B cell (primary cell): ENCODE measurements at regions not wholly inside any gene's neighbourhood (a gene's known extent, or its start where the extent isn't known, plus 50 kb on each side); places are given as distances from the start of the nearest gene placed in this dataset.

Experiments
- ATAC-seq: fragments of 200-7000 bp; cut with Tn5 transposase; one replicate; pipeline ENCODE4 v1.10.0; 2021; ENCODE audit warnings: low read depth, mild to moderate bottlenecking, moderate number of reproducible peaks, moderate library complexity
- CTCF ChIA-PET: fragments of 350-600 bp; sonication (Branson Sonifier 250); formaldehyde crosslinking; loops from one replicate; lab custom pipeline; 2021; ENCODE audit warnings: antibody characterized with exemption, inconsistent platforms; lab: Charles Lee
- POLR2A ChIA-PET: fragments of 350-600 bp; sonication (Branson Sonifier 250); formaldehyde crosslinking; loops from one replicate; lab custom pipeline; 2021; ENCODE audit warnings: antibody characterized with exemption; lab: Charles Lee
- DNase-seq: peaks from one replicate; pipeline ENCODE4 v3.0.0; 2013
- H2AFZ ChIP-seq: 2 replicates; pipeline ENCODE4 v1.6.1; 2012; ENCODE audit warnings: mild to moderate bottlenecking, low read depth, low read length; ENCODE audit not compliant: insufficient read depth, poor library complexity, severe bottlenecking
- H3K27ac ChIP-seq, 2 donors: 1 replicate in 1 of 2; 2 replicates in 1 of 2; pipeline ENCODE4 v1.5.1; 2012 to 2013; ENCODE audit warnings: low read length in 2 of 2, mild to moderate bottlenecking in 2 of 2, moderate library complexity in 1 of 2
- H3K27me3 ChIP-seq, 4 experiments: fragments of 200-600 bp in 1 of 4; sonication (generic) in 1 of 4; replicated peaks in 1 of 4; 1 replicate in 2 of 4; 2 replicates in 2 of 4; pipeline versions ENCODE4 v1.6.1 to v1.7.0; 2013 to 2016; ENCODE audit warnings: low read length in 3 of 4, mild to moderate bottlenecking in 2 of 4, mixed read lengths in 1 of 4, moderate library complexity in 1 of 4; ENCODE audit not compliant: insufficient read depth in 4 of 4, control insufficient read depth in 3 of 4; ENCODE audit errors: control extremely low read depth in 1 of 4
- H3K36me3 ChIP-seq, 2 experiments: replicated peaks in 1 of 2; 1 replicate in 1 of 2; 2 replicates in 1 of 2; pipeline versions ENCODE4 v1.6.1 to v1.7.1; 2013; ENCODE audit warnings: low read length in 1 of 2; ENCODE audit not compliant: insufficient read depth in 2 of 2, control insufficient read depth in 1 of 2; ENCODE audit errors: control extremely low read depth in 1 of 2, extremely low read depth in 1 of 2
- H3K4me1 ChIP-seq, 2 donors: fragments of 200-600 bp in 1 of 2; sonication (generic) in 1 of 2; 1 replicate in 1 of 2; 2 replicates in 1 of 2; pipeline versions ENCODE4 v1.5.1 to v1.6.1; 2013 to 2017; ENCODE audit warnings: low read length in 2 of 2; ENCODE audit not compliant: control insufficient read depth in 2 of 2, insufficient read depth in 2 of 2
- H3K4me2 ChIP-seq: replicated peaks from 2 replicates; pipeline ENCODE3; 2012; ENCODE audit warnings: mild to moderate bottlenecking, low read depth, low read length; ENCODE audit not compliant: poor library complexity, severe bottlenecking
- H3K4me3 ChIP-seq, 5 experiments: fragments of 200-600 bp in 1 of 5; sonication (generic) in 1 of 5; 1 replicate in 3 of 5; 2 replicates in 2 of 5; pipeline versions ENCODE4 v1.5.1 to v1.7.0; 2011 to 2016; ENCODE audit warnings: low read length in 4 of 5, mild to moderate bottlenecking in 4 of 5, low read depth in 2 of 5, control low read depth in 1 of 5, moderate library complexity in 1 of 5; ENCODE audit not compliant: insufficient read depth in 1 of 5; ENCODE audit errors: control extremely low read depth in 1 of 5, extremely low read depth in 1 of 5
- H3K79me2 ChIP-seq: fragments of 200-600 bp; sonication (generic); one replicate; pipeline ENCODE4 v1.6.0; 2016; ENCODE audit warnings: low read length; ENCODE audit not compliant: control insufficient read depth, insufficient read depth
- H3K9ac ChIP-seq: fragments of 200-600 bp; sonication (generic); 2 replicates; pipeline ENCODE4 v1.6.1; 2017; ENCODE audit warnings: mild to moderate bottlenecking, low read length, moderate library complexity
- H3K9me3 ChIP-seq, 3 donors: one replicate each; pipeline versions ENCODE4 v1.6.1 to v1.7.1; 2013; ENCODE audit warnings: low read length in 2 of 3; ENCODE audit not compliant: control insufficient read depth in 2 of 3, insufficient read depth in 1 of 3; ENCODE audit errors: control extremely low read depth in 1 of 3
- H4K20me1 ChIP-seq: 2 replicates; pipeline ENCODE4 v1.6.0; 2012; ENCODE audit warnings: mild to moderate bottlenecking, low read length; ENCODE audit not compliant: insufficient read depth, control insufficient read depth, poor library complexity, severe bottlenecking
- H3K27ac Mint-ChIP-seq: one replicate; pipeline ENCODE4 v1.8.0; 2021; ENCODE audit warnings: mixed read lengths
- H3K27me3 Mint-ChIP-seq: one replicate; pipeline ENCODE4 v1.8.0; 2021; ENCODE audit warnings: mixed read lengths
- H3K4me1 Mint-ChIP-seq: one replicate; pipeline ENCODE4 v1.8.0; 2021; ENCODE audit warnings: mixed read lengths
- H3K4me3 Mint-ChIP-seq: one replicate; pipeline ENCODE4 v1.8.0; 2021; ENCODE audit warnings: mixed read lengths
- H3K9me3 Mint-ChIP-seq: one replicate; pipeline ENCODE4 v1.8.0; 2022; ENCODE audit warnings: mixed read lengths; ENCODE audit not compliant: insufficient read depth
- CTCF ChIP-seq: fragments of 200-600 bp; IDR thresholded peaks from one replicate; pipeline ENCODE4 v1.8.0; 2022; ENCODE audit warnings: antibody characterized with exemption, mild to moderate bottlenecking
- EZH2 ChIP-seq: IDR thresholded peaks from 2 replicates; pipeline ENCODE4 v1.6.1; 2012; ENCODE audit warnings: borderline replicate concordance, low read depth, mild to moderate bottlenecking, moderate library complexity, low read length; ENCODE audit not compliant: insufficient read depth, poor library complexity, severe bottlenecking
- WGBS: methylation state at CpG from one replicate; pipeline ENCODE4 v1.1.5; 2013; ENCODE audit warnings: missing lambda C conversion rate; ENCODE audit not compliant: insufficient coverage; 5-methylcytosine and 5-hydroxymethylcytosine counted together
- intact Hi-C: fragments of 100-400 bp; cut with micrococcal nuclease; formaldehyde crosslinking; loops from one replicate; pipeline ENCODE4 v1.10.0; 2022

- no peak for TF ChIP-seq CTCF
- TF ChIP-seq EZH2, result no peak
- Histone ChIP-seq H3K4me2 (no peak overlapping the region), H3K4me3 (no peak overlapping the region), H3K27me3 (no peaks in the 10 kb centered on the region), H3K4me1 (no peaks in the 10 kb centered on the region), H3K27ac (no peak overlapping the region), H3K36me3 (no peaks in the 10 kb centered on the region), H2AFZ (no peak overlapping the region), H3K79me2 (no peaks in the 10 kb centered on the region), H4K20me1 (no peaks in the 10 kb centered on the region), H3K9me3 (peaks cover 0 to 2% (median 0%) of the 10 kb centered on the region in 3 donors), H3K9ac (no peak overlapping the region)
- intact Hi-C loops, result no loop called here
- Mint-ChIP-seq H3K9me3 (no peaks in the 10 kb centered on the region), H3K27ac (no peak overlapping the region), H3K4me3 (no peak overlapping the region), H3K27me3 (no peaks in the 10 kb centered on the region), H3K4me1 (no peaks in the 10 kb centered on the region)
- POLR2A ChIA-PET, result no interaction called here
- ATAC-seq (no peak), DNase-seq (no peak)
- CTCF ChIA-PET, result no interaction called here
- 100% methylated on average over 1 of the region's 2 CpGs for WGBS
Observed at GRCh38 chr3:147744967-147745366, 335.8 kb downstream of the ZIC1 start.

GRCh38 chr3:147755310-147755709 is 346.1 kb downstream of the ZIC1 start:
- Histone ChIP-seq H3K9ac (no peak overlapping the region), H3K4me3 (no peak overlapping the region), H2AFZ (no peak overlapping the region), H3K79me2 (no peaks in the 10 kb centered on the region), H3K4me2 (no peak overlapping the region), H3K27ac (no peak overlapping the region), H3K36me3 (no peaks in the 10 kb centered on the region), H4K20me1 (no peaks in the 10 kb centered on the region), H3K27me3 (no peaks in the 10 kb centered on the region), H3K4me1 (no peaks in the 10 kb centered on the region), H3K9me3 (peaks cover 0 to 1% (median 0%) of the 10 kb centered on the region in 3 donors)
- TF ChIP-seq EZH2 (no peak), CTCF (no peak)
- H3K4me3 Mint-ChIP-seq, result no peak overlapping the region
- CTCF ChIA-PET, result no interaction called here
- no peak for ATAC-seq
- no peaks in the 10 kb centered on the region for H3K4me1 Mint-ChIP-seq
- intact Hi-C loops, result no loop called here
- H3K9me3 Mint-ChIP-seq, result no peaks in the 10 kb centered on the region
- H3K27ac Mint-ChIP-seq, result no peak overlapping the region
- POLR2A ChIA-PET, result no interaction called here
- DNase-seq, result no peak
- no peaks in the 10 kb centered on the region for H3K27me3 Mint-ChIP-seq
- no CpG with 5 or more reads among the region's 3 CpGs for WGBS
